ENCODE measurements at regions not wholly inside any gene's neighbourhood (a gene's known extent, or its start where the extent isn't known, plus 50 kb on each side); places are given as distances from the start of the nearest gene placed in this dataset.

- DNase-seq (ENCODE audit: low read depth): no peak
Measured at GRCh38 chr16:54479546-54479945, 193.0 kb upstream of the IRX3 start.

DNA sequence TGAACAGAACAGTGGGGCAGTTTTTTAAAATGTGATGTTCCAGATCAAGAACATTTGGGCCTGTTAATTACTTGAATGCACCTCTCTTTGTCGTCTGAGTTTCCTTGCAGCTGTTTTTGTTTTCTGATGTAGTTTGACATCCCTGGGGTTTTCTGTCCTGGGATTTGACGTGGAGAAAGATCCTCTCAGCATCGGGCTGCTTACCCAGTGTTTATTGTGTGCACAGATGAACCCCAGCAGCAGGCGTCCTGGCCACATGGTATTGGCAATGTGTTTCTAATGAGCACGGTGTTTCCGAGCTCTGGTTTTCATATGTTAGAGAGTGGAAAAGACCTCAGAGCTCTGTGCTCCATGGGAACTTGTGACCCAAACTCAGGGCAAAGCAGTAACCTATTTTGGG is 191.1 kb upstream of the IRX3 start:
- no peak for DNase-seq (ENCODE audit: low read depth)

- DNase-seq (ENCODE audit: low read depth): no peak
Measured at GRCh38 chr16:54475019-54475601, 188.5 kb upstream of the IRX3 start.

GRCh38 chr16:54473226-54473993 is 186.8 kb upstream of the IRX3 start:
- no peak for DNase-seq (ENCODE audit: low read depth)

DNA sequence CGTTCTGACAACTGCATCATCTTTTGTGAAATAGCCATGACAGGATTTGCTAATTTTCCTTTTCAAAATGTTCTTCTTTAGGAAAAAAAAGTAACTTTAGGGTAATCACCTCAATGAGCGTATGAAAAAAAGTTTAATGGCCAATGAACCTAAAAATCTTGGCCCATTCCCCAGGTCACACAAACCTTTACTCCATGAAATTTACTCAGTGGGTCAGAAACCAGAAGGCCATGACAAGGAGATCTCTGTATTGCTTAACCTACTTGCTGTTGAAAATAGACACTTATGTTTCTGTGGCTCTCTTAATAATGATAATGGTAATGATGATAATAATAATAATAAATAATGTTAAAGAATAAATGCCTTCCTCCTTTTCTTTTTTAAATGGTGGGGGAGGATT is 180.8 kb upstream of the IRX3 start:
- DNase-seq (ENCODE audit: low read depth): no peak

- no peak for DNase-seq (ENCODE audit: low read depth)
Measured at GRCh38 chr16:54466233-54466632, 179.6 kb upstream of the IRX3 start.

- no peak for DNase-seq (ENCODE audit: low read depth)
Measured at GRCh38 chr16:54465063-54465462, 178.5 kb upstream of the IRX3 start.

- peak; percentile 11 for DNase-seq (ENCODE audit: low read depth)
Measured at GRCh38 chr16:54462771-54463170, 176.2 kb upstream of the IRX3 start.

- peak; percentile 35 for DNase-seq (ENCODE audit: low read depth)
Measured at GRCh38 chr16:54462151-54462651, 175.6 kb upstream of the IRX3 start.

- no peak for DNase-seq (ENCODE audit: low read depth)
Measured at GRCh38 chr16:54460263-54460860, 173.8 kb upstream of the IRX3 start.

GRCh38 chr16:54459509-54460262 is 173.1 kb upstream of the IRX3 start:
- DNase-seq (ENCODE audit: low read depth): no peak

- DNase-seq (ENCODE audit: low read depth): no peak
Measured at GRCh38 chr16:54458923-54459322, 172.3 kb upstream of the IRX3 start.

DNA sequence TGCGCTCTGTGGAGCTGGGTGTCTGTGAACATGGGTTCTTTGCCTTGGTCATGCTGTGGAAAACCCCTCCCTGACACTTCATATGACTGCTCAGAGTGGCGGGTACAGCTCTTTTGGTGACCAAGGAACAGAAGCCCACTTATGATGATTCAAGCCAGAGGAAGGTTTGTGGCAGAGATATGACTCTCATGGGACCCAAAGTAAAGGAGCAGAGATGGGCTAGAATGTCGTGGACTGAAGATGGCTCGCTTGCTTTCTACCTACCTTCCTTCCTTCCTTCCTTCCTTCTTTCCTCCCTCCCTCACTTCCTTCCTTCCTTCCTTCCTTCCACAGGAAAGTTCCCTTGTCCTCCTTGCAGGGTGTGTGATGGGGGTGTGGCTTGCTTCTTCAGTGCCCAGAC is 169.7 kb upstream of the IRX3 start:
- no peak for DNase-seq (ENCODE audit: low read depth)

GRCh38 chr16:54455030-54455725 is 168.6 kb upstream of the IRX3 start:
- DNase-seq (ENCODE audit: low read depth): no peak

GRCh38 chr16:54454616-54455015 is 168.0 kb upstream of the IRX3 start:
- no peak for DNase-seq (ENCODE audit: low read depth)

DNA sequence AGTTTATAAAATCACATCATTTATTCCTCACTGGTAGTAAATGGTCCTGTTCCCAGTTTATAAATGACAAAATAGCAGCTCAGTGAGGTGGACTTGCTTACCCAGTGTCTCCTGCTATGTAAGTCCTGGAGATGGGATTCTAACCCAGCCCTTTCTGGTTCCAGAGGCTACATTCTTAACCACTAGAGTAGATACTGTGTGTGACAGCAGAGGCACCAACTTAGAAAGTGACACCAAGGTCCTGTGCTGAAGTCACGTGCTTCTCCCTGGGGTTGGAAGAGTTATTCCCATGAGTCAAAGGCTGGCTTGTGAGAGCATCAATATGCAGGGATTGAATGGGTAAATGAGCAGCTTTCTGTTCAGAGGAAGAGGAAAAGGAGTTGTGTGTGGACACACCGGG is 167.3 kb upstream of the IRX3 start:
- no peak for DNase-seq (ENCODE audit: low read depth)

GRCh38 chr16:54447576-54448440 is 161.2 kb upstream of the IRX3 start:
- peak; percentile 89 for DNase-seq (ENCODE audit: low read depth)

- DNase-seq (ENCODE audit: low read depth): peak; percentile 89
Measured at GRCh38 chr16:54446639-54447038, 160.1 kb upstream of the IRX3 start.

DNA sequence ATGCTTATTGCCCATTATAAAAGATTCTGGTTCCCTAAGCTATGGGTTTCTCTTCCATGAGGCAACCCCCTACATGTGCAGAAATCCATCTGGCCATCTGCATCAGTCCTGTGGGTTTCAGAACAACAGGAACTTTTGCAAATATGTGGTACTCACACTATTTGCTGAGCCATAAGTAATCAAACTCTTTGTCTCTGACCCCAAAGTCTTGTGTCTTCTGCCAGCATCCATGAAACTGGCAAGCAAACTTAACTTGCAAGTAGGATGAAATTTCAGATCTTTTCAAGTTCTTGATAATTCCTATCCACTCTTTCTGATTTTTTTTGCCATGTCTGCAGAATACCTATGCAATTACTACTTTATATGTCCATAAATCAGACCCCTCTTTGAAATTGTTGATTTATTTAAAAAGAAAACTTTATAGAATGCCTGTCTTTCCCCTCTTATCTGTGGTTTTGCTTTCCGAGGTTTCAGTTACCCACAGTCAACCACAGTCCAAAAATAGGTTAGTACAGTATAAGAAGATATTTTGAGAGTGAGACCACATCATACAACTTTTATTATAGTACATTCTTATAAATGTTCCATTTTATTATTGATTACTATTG is 158.4 kb upstream of the IRX3 start:
- no peak for DNase-seq (ENCODE audit: low read depth)

DNA sequence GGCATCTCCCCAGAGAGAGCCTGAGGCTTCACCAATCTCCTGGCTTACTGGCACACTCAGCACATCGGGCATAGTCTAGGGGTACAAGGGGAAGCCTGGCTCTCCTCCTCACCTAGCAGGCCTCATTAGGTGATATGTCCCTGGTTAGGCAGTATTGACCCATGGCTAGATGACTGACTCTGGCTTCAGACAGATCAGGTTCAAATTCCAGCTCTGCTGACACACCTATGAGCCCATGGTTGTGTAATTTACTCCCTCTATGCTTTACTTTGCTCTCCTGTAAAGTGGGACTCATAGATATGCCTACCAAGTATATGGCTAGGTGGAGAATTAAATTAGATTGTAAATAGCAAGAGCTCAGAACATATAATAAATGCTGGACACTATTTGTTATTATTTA is 157.3 kb upstream of the IRX3 start:
- DNase-seq (ENCODE audit: low read depth): no peak

Data from Daoy (cell line).